ENCODE measurements at regions not wholly inside any gene's neighbourhood (a gene's known extent, or its start where the extent isn't known, plus 50 kb on each side); places are given as distances from the start of the nearest gene placed in this dataset.

GRCh38 chr3:153649286-153649839, 471.8 kb upstream of the ARHGEF26 start:
- no CpG with 5 or more reads among the region's 2 CpGs for WGBS (ENCODE audit: insufficient coverage)
- no peak overlapping the region for H3K27ac Mint-ChIP-seq
- Histone ChIP-seq H3K27ac (ENCODE audit: low read length in 2 of 2) (no peak overlapping the region), H3K4me1 (ENCODE audit: control insufficient read depth in 2 of 2, insufficient read depth in 2 of 2, low read length in 2 of 2) (no peaks in the 10 kb centered on the region), H4K20me1 (ENCODE audit: control insufficient read depth, insufficient read depth, low read length, poor library complexity, severe bottlenecking) (no peaks in the 10 kb centered on the region), H3K9me3 (ENCODE audit: control extremely low read depth in 1 of 3, control insufficient read depth in 2 of 3, insufficient read depth in 1 of 3, low read length in 2 of 3) (no peaks in the 10 kb centered on the region), H3K9ac (ENCODE audit: low read length) (no peak overlapping the region), H3K79me2 (ENCODE audit: control insufficient read depth, insufficient read depth, low read length) (no peaks in the 10 kb centered on the region), H2AFZ (ENCODE audit: insufficient read depth, low read depth, low read length, poor library complexity, severe bottlenecking) (no peak overlapping the region), H3K4me3 (ENCODE audit: control extremely low read depth in 1 of 5, extremely low read depth in 1 of 5, insufficient read depth in 1 of 5, low read depth in 2 of 5, low read length in 4 of 5) (no peak overlapping the region), H3K27me3 (replicated peaks in 1 of 4; ENCODE audit: control extremely low read depth in 1 of 4, control insufficient read depth in 3 of 4, insufficient read depth in 4 of 4, low read length in 3 of 4) (no peaks in the 10 kb centered on the region), H3K4me2 (replicated peaks; ENCODE audit: low read depth, low read length, poor library complexity, severe bottlenecking) (no peak overlapping the region), H3K36me3 (replicated peaks in 1 of 2; ENCODE audit: control extremely low read depth in 1 of 2, control insufficient read depth in 1 of 2, extremely low read depth in 1 of 2, insufficient read depth in 2 of 2, low read length in 1 of 2) (no peaks in the 10 kb centered on the region)
- intact Hi-C loops (cut with micrococcal nuclease): no loop called here
- peaks cover 3% of the 10 kb centered on the region for H3K9me3 Mint-ChIP-seq (ENCODE audit: insufficient read depth)
- no peaks in the 10 kb centered on the region for H3K4me1 Mint-ChIP-seq
- TF ChIP-seq CTCF (IDR thresholded peaks at IDR 0.05): no peak
- no peak for TF ChIP-seq EZH2 (IDR thresholded peaks at IDR 0.05; ENCODE audit: borderline replicate concordance, insufficient read depth, low read depth, low read length, poor library complexity, severe bottlenecking)
- ChIA-PET CTCF (no interaction called here), POLR2A (no interaction called here)
- H3K4me3 Mint-ChIP-seq: no peak overlapping the region
- ATAC-seq (ENCODE audit: low read depth) (no peak), DNase-seq (no peak)
- H3K27me3 Mint-ChIP-seq: no peaks in the 10 kb centered on the region

- Histone ChIP-seq H3K9me3 (ENCODE audit: control extremely low read depth in 1 of 3, control insufficient read depth in 2 of 3, insufficient read depth in 1 of 3, low read length in 2 of 3) (no peaks in the 10 kb centered on the region), H3K36me3 (replicated peaks in 1 of 2; ENCODE audit: control extremely low read depth in 1 of 2, control insufficient read depth in 1 of 2, extremely low read depth in 1 of 2, insufficient read depth in 2 of 2, low read length in 1 of 2) (no peaks in the 10 kb centered on the region), H2AFZ (ENCODE audit: insufficient read depth, low read depth, low read length, poor library complexity, severe bottlenecking) (no peak overlapping the region), H3K79me2 (ENCODE audit: control insufficient read depth, insufficient read depth, low read length) (no peaks in the 10 kb centered on the region), H3K27me3 (replicated peaks in 1 of 4; ENCODE audit: control extremely low read depth in 1 of 4, control insufficient read depth in 3 of 4, insufficient read depth in 4 of 4, low read length in 3 of 4) (no peaks in the 10 kb centered on the region), H3K4me1 (ENCODE audit: control insufficient read depth in 2 of 2, insufficient read depth in 2 of 2, low read length in 2 of 2) (no peaks in the 10 kb centered on the region), H3K27ac (ENCODE audit: low read length in 2 of 2) (no peak overlapping the region), H3K9ac (ENCODE audit: low read length) (no peak overlapping the region), H3K4me2 (replicated peaks; ENCODE audit: low read depth, low read length, poor library complexity, severe bottlenecking) (no peak overlapping the region), H4K20me1 (ENCODE audit: control insufficient read depth, insufficient read depth, low read length, poor library complexity, severe bottlenecking) (no peaks in the 10 kb centered on the region), H3K4me3 (ENCODE audit: control extremely low read depth in 1 of 5, extremely low read depth in 1 of 5, insufficient read depth in 1 of 5, low read depth in 2 of 5, low read length in 4 of 5) (no peak overlapping the region)
- ChIA-PET POLR2A (no interaction called here), CTCF (no interaction called here)
- ATAC-seq (ENCODE audit: low read depth) (no peak), DNase-seq (no peak)
- Mint-ChIP-seq H3K4me3 (no peak overlapping the region), H3K4me1 (no peaks in the 10 kb centered on the region), H3K27me3 (no peaks in the 10 kb centered on the region), H3K27ac (no peak overlapping the region), H3K9me3 (ENCODE audit: insufficient read depth) (peaks cover 2% of the 10 kb centered on the region)
- TF ChIP-seq CTCF (IDR thresholded peaks at IDR 0.05) (no peak), EZH2 (IDR thresholded peaks at IDR 0.05; ENCODE audit: borderline replicate concordance, insufficient read depth, low read depth, low read length, poor library complexity, severe bottlenecking) (no peak)
- intact Hi-C loops (cut with micrococcal nuclease): no loop called here
Observed at GRCh38 chr3:153652076-153652475, 469.1 kb upstream of the ARHGEF26 start.
